Muscle of back (tissue), 3 donors: ENCODE measurements at regions not wholly inside any gene's neighbourhood (a gene's known extent, or its start where the extent isn't known, plus 50 kb on each side); places are given as distances from the start of the nearest gene placed in this dataset.
"Not testable (repeated sequence)": the region's sequence is repeated elsewhere in the genome, so short reads cannot be mapped to it uniquely, and the experiment has no call there.

Experiments used
- DNase-seq, 3 donors: peaks; one replicate each; pipeline versions ENCODE4 v3.0.0 to v3.0.0-alpha.2; 2013

- DNase-seq: no peak
Measured at GRCh38 chr7:56219017-56219416, 102.8 kb upstream of the NUPR2 start.

- DNase-seq: peak in 1 of 3 donors; percentile 3
Measured at GRCh38 chr7:56218510-56218909, 102.3 kb upstream of the NUPR2 start.

- no peak for DNase-seq
Measured at GRCh38 chr7:56213574-56213973, 97.4 kb upstream of the NUPR2 start.

- DNase-seq: no peak
Measured at GRCh38 chr7:56206420-56206819, 90.2 kb upstream of the NUPR2 start.

- DNase-seq: no peak
Measured at GRCh38 chr7:56199639-56200038, 83.4 kb upstream of the NUPR2 start.

- not testable (repeated sequence) for DNase-seq
Measured at GRCh38 chr7:56196195-56196594, 80.0 kb upstream of the NUPR2 start.

GRCh38 chr7:56188823-56189346, 72.7 kb upstream of the NUPR2 start:
- no peak for DNase-seq

- DNase-seq: no peak
Measured at GRCh38 chr7:56188376-56188775, 72.2 kb upstream of the NUPR2 start.

GRCh38 chr7:56181010-56181409, 64.8 kb upstream of the NUPR2 start:
- DNase-seq: no peak

- DNase-seq: no peak
Measured at GRCh38 chr7:56175771-56176170, 59.6 kb upstream of the NUPR2 start.

GRCh38 chr7:56174875-56175760, 58.9 kb upstream of the NUPR2 start:
- DNase-seq: no peak

GRCh38 chr7:56174346-56174874, 58.2 kb upstream of the NUPR2 start:
- no peak for DNase-seq
